ENCODE measurements at regions not wholly inside any gene's neighbourhood (a gene's known extent, or its start where the extent isn't known, plus 50 kb on each side); places are given as distances from the start of the nearest gene placed in this dataset.

- no peak for DNase-seq (ENCODE audit: extremely low spot score)
- H3K4me3 ChIP-seq = no peak overlapping the region
- intact Hi-C loops (cut with DNase I) = no loop called here
- peaks cover 0 to 59% (median 38%) of the 10 kb centered on the region in 4 donors for H3K4me1 ChIP-seq
- no peak for TF ChIP-seq EP300 (IDR thresholded peaks at IDR 0.05)
- no peak for TF ChIP-seq POLR2A (IDR thresholded peaks at IDR 0.05; ENCODE audit: low read depth)
- H3K27ac ChIP-seq (replicated peaks in 1 of 4) = peak overlapping the region in 1 of 4 donors; percentile 17
- no peaks in the 10 kb centered on the region for H3K27me3 ChIP-seq
- WGBS = 88% methylated on average over 5 of the region's 5 CpGs
- H3K36me3 ChIP-seq = no peaks in the 10 kb centered on the region
- no peaks in the 10 kb centered on the region for H3K9me3 ChIP-seq
These were observed 96.4 kb upstream of the ATL2 start for GRCh38 chr2:38473333-38474005.

GRCh38 chr2:38470115-38470514 lies 93.0 kb upstream of the ATL2 start:
- no peak for DNase-seq (ENCODE audit: extremely low spot score)
- intact Hi-C loops (cut with DNase I) = no loop called here
- no peak for TF ChIP-seq EP300 (IDR thresholded peaks at IDR 0.05)
- peaks cover 0 to 76% (median 61%) of the 10 kb centered on the region in 4 donors for H3K4me1 ChIP-seq
- H3K4me3 ChIP-seq = no peak overlapping the region
- no peaks in the 10 kb centered on the region for H3K27me3 ChIP-seq
- WGBS = 88% methylated on average over 3 of the region's 3 CpGs
- peak overlapping the region; percentile 85 to 95 (median 90) for H3K27ac ChIP-seq (replicated peaks in 1 of 4)
- no peaks in the 10 kb centered on the region for H3K36me3 ChIP-seq
- no peaks in the 10 kb centered on the region for H3K9me3 ChIP-seq

DNA sequence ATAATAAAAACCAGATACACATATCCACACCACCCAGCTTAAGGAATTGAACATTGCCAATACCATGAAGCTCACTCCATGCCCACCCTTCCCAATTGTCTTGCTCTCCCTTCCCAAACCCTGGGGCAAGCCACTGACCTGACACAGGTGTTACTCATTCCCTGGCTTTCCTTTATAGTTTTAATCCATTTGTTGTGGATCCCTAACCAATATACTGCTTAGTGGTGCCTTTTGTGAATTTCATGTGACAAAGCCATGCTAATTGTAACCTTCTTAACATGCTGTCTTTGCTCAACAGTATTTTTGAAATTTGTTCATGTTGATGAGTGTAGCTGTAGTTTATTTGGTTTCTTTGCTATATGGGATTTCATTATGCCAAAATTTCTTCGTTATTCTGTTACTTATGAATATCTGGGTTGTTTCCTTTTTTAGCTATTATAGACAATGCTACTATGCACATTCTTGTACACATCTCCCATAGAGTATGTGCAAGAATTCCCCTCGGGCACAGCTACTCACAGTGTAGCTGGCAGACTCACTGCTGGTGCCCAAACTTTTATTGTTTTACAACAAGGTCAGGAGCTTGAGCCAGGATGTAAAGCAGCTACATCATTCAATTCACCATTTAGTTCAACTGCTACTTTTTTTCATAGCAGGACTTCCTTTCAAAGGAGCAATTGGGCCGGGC lies 90.8 kb upstream of the ATL2 start:
- intact Hi-C loops (cut with DNase I) = loop anchor here (2.0 to 5.0 kb wide), 4 partner anchors 31 to 134 kb away; partner anchors contain the start of genes ATL2 and HNRNPLL
- peak overlapping the region; percentile 85 to 95 (median 90) for H3K27ac ChIP-seq (replicated peaks in 1 of 4)

DNA sequence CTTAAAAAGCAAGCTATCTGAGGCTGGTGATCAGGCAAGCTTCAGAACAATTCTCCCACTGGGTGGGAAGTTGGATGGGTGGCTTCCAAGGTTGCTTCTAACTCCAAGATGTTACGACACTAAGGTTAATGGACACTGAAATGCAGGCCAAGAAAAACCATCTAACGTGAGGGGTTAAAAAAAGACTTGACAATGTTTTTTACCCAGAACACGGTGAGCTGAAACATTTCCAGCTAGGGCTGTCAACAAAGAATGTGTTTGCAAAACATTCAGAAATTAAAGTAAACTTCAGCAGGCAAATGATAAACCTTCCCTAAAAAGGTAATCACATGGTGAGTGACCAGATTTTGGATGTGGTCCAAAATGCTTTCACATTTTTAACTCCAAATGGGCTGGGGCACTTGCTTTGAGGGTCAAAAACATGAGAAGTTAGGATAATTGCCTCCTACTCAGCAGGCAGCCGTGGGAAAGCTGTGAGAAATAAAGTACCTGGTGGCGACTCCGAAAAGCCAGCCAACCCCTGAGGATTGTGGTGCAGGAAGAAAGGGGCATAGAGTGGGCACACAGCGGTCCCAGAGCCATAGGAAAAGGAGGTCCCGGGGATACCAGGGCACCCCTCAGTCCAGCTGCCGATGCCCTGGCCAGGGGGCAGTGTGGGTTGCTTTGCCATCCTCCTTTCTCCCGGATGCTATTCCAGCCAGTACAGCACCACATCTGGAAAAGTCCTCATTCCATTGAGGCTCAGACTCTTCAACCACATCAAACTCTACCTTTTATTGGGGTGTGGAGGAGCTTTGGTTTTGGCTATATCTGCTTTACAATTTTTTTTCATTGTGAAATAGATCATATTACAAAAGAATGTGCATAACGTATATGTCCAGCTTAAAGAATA lies 90.0 kb upstream of the ATL2 start:
- Histone ChIP-seq H3K27me3 (no peaks in the 10 kb centered on the region), H3K4me3 (no peak overlapping the region), H3K27ac (replicated peaks in 1 of 4) (peak overlapping the region; percentile 85 to 95 (median 90)), H3K36me3 (no peaks in the 10 kb centered on the region), H3K4me1 (peaks cover 0 to 84% (median 73%) of the 10 kb centered on the region in 4 donors), H3K9me3 (no peaks in the 10 kb centered on the region)
- WGBS = 44% methylated on average over 11 of the region's 11 CpGs
- intact Hi-C loops (cut with DNase I) = loop anchor here (2.0 to 5.0 kb wide), 4 partner anchors 32 to 135 kb away; partner anchors contain the start of genes ATL2 and HNRNPLL
- TF ChIP-seq POLR2AphosphoS5 (IDR thresholded peaks at IDR 0.05) (peak; percentile 67 to 85), CTCF (IDR thresholded peaks at IDR 0.05) (peak in 1 of 3 experiments; percentile 34), EP300 (IDR thresholded peaks at IDR 0.05) (peak; percentile 88), POLR2A (IDR thresholded peaks at IDR 0.05; ENCODE audit: low read depth) (no peak)
- DNase-seq (ENCODE audit: extremely low spot score) = no peak

More for the DNA sequence above, 90.8 kb upstream of the ATL2 start:
- Histone ChIP-seq H3K27me3 (no peaks in the 10 kb centered on the region), H3K4me3 (no peak overlapping the region), H3K36me3 (no peaks in the 10 kb centered on the region), H3K4me1 (peaks cover 0 to 77% (median 65%) of the 10 kb centered on the region in 4 donors), H3K9me3 (no peaks in the 10 kb centered on the region)
- WGBS = 48% methylated on average over 3 of the region's 3 CpGs
- DNase-seq (ENCODE audit: extremely low spot score) = no peak
- no peak for TF ChIP-seq POLR2AphosphoS5 (IDR thresholded peaks at IDR 0.05)
- TF ChIP-seq CTCF (IDR thresholded peaks at IDR 0.05) = no peak
- no peak for TF ChIP-seq EP300 (IDR thresholded peaks at IDR 0.05)
- TF ChIP-seq POLR2A (IDR thresholded peaks at IDR 0.05; ENCODE audit: low read depth) = no peak

DNA sequence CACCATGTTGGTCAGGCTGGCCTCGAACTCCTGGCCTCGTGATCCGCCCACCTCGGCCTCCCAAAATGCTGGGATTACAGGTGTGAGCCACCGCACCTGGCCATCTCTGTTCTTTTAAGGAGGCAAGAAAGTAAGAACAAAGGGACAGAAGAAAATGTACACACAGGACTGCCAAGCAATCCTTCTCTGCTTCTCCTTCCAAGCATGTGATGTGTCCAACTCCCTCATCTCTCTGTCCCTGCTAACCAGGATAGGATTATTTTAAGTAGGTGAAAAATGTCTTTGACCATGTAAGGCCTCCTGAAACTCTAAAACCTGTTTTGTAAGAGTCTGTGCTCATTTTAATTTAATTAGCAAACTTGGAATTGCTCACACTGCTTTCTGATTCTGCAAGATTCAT lies 89.3 kb upstream of the ATL2 start:
- Histone ChIP-seq H3K36me3 (no peaks in the 10 kb centered on the region), H3K4me1 (peaks cover 0 to 92% (median 80%) of the 10 kb centered on the region in 4 donors), H3K9me3 (no peaks in the 10 kb centered on the region), H3K27me3 (no peaks in the 10 kb centered on the region), H3K4me3 (no peak overlapping the region), H3K27ac (replicated peaks in 1 of 4) (peak overlapping the region; percentile 85 to 95 (median 90))
- 53% methylated on average over 5 of the region's 5 CpGs for WGBS
- DNase-seq (ENCODE audit: extremely low spot score) = no peak
- TF ChIP-seq EP300 (IDR thresholded peaks at IDR 0.05) (no peak), POLR2AphosphoS5 (IDR thresholded peaks at IDR 0.05) (peak in 1 of 2 donors; percentile 52), POLR2A (IDR thresholded peaks at IDR 0.05; ENCODE audit: low read depth) (no peak)
- intact Hi-C loops (cut with DNase I) = loop anchor here (2.0 to 5.0 kb wide), 4 partner anchors 32 to 136 kb away; partner anchors contain the start of genes ATL2 and HNRNPLL
